ENCODE measurements at regions not wholly inside any gene's neighbourhood (a gene's known extent, or its start where the extent isn't known, plus 50 kb on each side); places are given as distances from the start of the nearest gene placed in this dataset.

- TF ChIP-seq ZNF274 (IDR thresholded peaks at IDR 0.05; ENCODE audit: low read depth, low read length) (no peak), SUZ12 (IDR thresholded peaks at IDR 0.05; ENCODE audit: extremely low read depth, insufficient read depth, insufficient read length) (no peak)
These were observed 234.5 kb upstream of the KITLG start for GRCh38 chr12:88814779-88815178.
